GM18909 (cell line): ENCODE measurements at regions not wholly inside any gene's neighbourhood (a gene's known extent, or its start where the extent isn't known, plus 50 kb on each side); places are given as distances from the start of the nearest gene placed in this dataset.

Experiments
- ATAC-seq: cut with Tn5 transposase; IDR thresholded peaks from one replicate; pipeline ENCODE4 v1.9.1; 2021; ENCODE audit warnings: mild to moderate bottlenecking; ENCODE audit not compliant: unreplicated experiment, poor library complexity

DNA sequence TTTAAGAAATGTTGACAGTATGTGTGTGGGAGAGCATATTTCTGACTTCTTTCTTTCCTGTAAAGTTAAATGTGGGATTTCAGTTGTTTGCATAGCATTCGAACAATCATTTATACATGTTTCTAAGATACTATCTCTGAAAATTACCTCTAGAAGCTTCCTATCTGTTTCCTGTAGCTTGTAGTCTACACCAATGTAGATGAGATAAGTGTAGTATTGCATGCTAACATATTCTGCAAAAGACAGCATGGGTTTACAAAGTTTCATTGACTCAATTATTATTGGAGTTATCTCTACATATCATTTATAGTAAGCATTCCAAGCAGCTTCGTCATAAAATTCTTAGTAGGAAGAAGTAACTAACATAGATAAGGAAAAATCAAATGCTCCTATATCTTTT lies 98.9 kb upstream of the DPYD start:
- ATAC-seq, result no peak

DNA sequence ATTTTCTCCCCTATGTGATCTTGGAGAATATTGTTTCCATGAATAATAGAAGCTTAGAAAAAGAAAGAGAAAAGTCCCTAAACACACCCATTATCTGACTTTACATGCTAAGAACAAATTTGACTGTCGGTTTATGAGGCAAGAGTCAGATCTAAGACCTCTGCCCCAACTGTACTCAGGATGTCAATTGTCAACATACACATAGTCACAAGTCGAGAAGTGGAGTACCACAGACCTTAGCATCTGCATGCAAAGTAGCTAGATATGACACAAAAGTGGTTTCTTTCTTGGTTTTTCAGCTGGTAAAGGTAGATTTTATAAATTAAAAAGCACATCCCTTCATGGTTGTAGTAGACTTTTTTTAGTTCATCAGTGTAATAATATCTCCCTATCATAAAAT lies 97.2 kb upstream of the DPYD start:
- no peak for ATAC-seq

DNA sequence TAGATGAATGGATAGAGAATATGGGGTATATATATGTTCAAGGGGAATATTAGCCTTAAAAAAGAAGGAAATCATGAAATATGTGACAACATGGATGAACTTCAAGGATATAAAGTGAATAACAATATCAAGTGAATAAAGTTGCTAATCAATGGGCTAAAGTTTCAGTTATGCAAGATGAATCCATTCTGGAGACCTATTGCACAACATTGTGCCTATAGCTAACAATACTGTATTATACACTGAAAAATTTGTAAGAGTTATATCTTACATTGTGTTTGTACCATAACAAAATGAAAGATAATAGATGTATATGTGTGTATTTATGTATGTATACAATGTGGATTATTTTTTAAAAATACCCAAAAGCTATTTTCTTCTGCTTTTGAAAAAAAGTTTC lies 96.3 kb upstream of the DPYD start:
- no peak for ATAC-seq

GRCh38 chr1:98008373-98008772 lies 87.5 kb upstream of the DPYD start:
- ATAC-seq, result no peak

GRCh38 chr1:98005326-98006010 lies 84.6 kb upstream of the DPYD start:
- ATAC-seq, result no peak

DNA sequence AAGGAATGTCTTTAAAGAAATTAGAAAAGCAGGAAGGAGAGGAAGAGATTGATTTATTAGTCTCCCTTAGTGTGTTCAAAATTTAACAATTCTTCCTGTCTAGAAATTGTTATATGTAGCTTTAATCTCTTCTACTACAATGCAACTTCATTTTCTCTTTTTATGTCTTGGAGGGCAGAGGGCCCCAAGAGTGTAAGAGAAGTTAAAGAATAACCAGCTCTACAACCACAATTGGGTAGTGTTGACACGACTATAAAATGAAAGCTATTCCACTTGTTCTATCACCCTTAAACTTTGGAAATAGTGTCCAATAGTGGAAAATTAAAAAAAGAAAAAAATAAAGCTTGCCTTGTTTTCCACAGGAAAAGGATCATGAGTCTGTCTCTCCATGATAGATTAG lies 82.6 kb upstream of the DPYD start:
- peak; percentile 59 for ATAC-seq

- ATAC-seq, result no peak
Measured at GRCh38 chr1:98002288-98002687, 81.5 kb upstream of the DPYD start.

- no peak for ATAC-seq
Measured at GRCh38 chr1:98001764-98002163, 80.9 kb upstream of the DPYD start.

DNA sequence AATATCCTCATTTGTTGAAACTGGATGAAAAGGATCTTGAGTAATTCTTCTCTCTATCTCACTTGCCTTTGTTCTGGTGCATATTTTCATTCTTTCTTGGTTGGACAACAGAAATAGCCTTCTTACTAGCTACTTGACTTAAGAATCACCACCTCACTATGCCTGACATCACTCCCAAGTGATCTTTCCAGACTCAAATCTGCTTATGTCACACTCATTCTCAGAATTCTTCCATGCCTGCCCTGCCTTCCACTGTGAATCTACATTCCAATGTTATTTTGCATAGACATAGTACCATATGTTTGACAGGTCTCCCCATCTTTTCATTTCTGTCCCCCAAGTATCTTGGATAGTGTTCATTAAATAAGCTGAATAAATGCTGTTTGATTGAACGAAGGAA lies 78.5 kb upstream of the DPYD start:
- ATAC-seq, result no peak

DNA sequence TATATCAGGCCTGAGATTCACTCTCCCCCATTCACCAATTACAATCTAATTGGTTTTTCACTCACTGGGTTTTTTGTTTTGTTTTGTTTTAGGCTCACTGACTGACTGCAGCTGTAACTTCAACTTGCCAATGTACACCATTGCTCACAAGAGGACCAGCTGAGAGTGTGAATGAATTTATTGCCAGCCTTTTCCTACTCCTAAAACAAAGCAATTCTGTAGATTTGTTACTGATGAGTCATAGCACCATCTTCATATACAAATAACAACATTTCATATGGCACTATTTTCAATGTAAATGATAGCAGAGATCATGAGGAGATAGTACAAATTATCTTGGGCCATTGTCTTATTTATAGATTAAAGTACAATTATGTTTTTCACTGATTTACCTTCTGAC lies 76.0 kb upstream of the DPYD start:
- no peak for ATAC-seq

- ATAC-seq, result no peak
Measured at GRCh38 chr1:97989094-97989680, 68.4 kb upstream of the DPYD start.

DNA sequence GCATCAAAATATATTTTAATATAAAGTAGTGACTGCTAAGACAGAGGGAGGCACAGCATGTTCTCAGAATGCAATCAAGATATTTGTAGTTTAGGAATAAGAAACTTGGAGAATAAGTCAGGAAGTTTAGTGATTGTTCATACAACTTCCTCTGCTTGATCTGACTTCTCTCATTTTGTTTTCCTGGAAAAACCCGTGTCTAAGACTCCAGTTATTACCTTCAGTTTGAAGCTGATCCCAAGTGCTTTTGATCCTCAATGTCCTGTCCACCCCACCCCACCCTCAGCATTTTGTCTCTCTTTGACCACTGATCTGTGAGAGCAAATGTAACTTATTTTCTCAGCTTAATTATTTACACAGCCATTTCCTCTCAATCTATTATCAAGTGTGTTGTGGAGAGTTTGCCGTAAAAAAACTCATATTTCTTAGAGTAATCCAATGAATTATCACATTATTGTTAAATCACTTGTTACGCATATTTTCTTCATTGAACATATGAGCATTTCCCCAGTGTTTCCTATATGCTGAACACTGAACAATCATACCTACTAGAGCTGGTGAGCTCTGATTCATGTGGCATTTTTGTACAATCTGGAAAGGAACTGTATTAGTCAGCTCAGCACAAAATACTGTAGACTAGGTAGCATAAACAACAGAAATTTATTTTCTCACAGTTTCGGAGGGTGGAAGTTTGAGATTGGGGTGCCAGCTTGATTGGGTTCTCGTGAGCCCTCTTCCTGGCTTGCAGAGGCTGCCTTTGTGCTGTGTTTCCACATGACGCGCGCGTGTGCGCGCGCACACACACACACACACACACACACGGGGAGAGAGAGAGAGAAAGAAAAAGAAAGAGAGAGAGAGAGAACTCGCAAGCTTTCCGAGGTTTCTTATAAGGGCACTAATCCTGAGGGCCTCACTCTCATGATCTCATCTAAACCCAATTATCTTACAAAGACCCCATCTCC lies 65.5 kb upstream of the DPYD start:
- no peak for ATAC-seq

- ATAC-seq, result no peak
Measured at GRCh38 chr1:97983126-97983525, 62.3 kb upstream of the DPYD start.

GRCh38 chr1:97980530-97980929 lies 59.7 kb upstream of the DPYD start:
- ATAC-seq, result no peak

GRCh38 chr1:97976801-97977200 lies 56.0 kb upstream of the DPYD start:
- ATAC-seq, result no peak
